HCT116 (cell line): ENCODE measurements at regions not wholly inside any gene's neighbourhood (a gene's known extent, or its start where the extent isn't known, plus 50 kb on each side); places are given as distances from the start of the nearest gene placed in this dataset.

ENCODE experiments used
- ATAC-seq: fragments of 200-7000 bp; cut with Tn5 transposase; 2 replicates; pipeline ENCODE4 v1.9.1; 2020; ENCODE audit warnings: mild to moderate bottlenecking, moderate library complexity
- BruUV-seq: library from RNA; stranded (reverse); fragments of 400-500 nt; replicated peaks from 2 replicates; lab custom pipeline; 2021; lab: Mats Ljungman, UMichigan
- CTCF ChIA-PET: fragments of 300-600 bp; sonication (Branson Sonifier 250); formaldehyde crosslinking; loops from one replicate; lab custom pipeline; 2021; ENCODE audit warnings: antibody characterized with exemption; lab: Charles Lee
- POLR2A ChIA-PET: fragments of 300-600, 350-600 bp; sonication (Branson Sonifier 250); formaldehyde crosslinking; loops from one replicate; lab custom pipeline; 2021; ENCODE audit warnings: antibody characterized with exemption; lab: Charles Lee
- RAD21 ChIA-PET, 2 experiments: fragments of 300-600 bp; sonication (Branson Sonifier 250); formaldehyde crosslinking; loops; one replicate each; lab custom pipeline; 2023; ENCODE audit warnings: low total read pairs in 2 of 2; ENCODE audit not compliant: uncharacterized antibody in 2 of 2, unreplicated experiment in 2 of 2, low non-redundant PET in 1 of 2; lab: Charles Lee
- DNase-seq: peaks from one replicate; pipeline ENCODE4 v3.0.0-alpha.2; 2010; ENCODE audit warnings: low read depth, low spot score
- H2AFZ ChIP-seq: fragments of 200-600 bp; shearing (Covaris generic), sonication (generic); 2 replicates; pipeline ENCODE4 v1.6.1; 2017; ENCODE audit warnings: low read depth, mixed run types, mixed read lengths, antibody characterized with exemption, low read length; ENCODE audit not compliant: poor library complexity, severe bottlenecking
- H3K27ac ChIP-seq: 2 replicates; pipeline ENCODE4 v1.5.1; 2012; ENCODE audit warnings: low read depth, low read length
- H3K27me3 ChIP-seq: fragments of 200-600 bp; sonication (generic); 2 replicates; pipeline ENCODE4 v1.6.1; 2016; ENCODE audit warnings: mixed run types, low read length, mixed read lengths; ENCODE audit not compliant: insufficient read depth
- H3K36me3 ChIP-seq, 2 experiments: fragments of 200-500 bp in 1 of 2; fragments of 200-600 bp in 1 of 2; sonication (Bioruptor generic) in 1 of 2; sonication (generic) in 1 of 2; 2 replicates each; pipeline versions ENCODE4 v1.5.1 to v1.6.1; 2014 to 2016; ENCODE audit warnings: low read length in 2 of 2, inconsistent platforms in 1 of 2, mixed read lengths in 1 of 2, mixed run types in 1 of 2; ENCODE audit not compliant: insufficient read depth in 2 of 2, control insufficient read depth in 1 of 2
- H3K4me1 ChIP-seq, 2 experiments: fragments of 200-600 bp in 1 of 2; sonication (generic) in 1 of 2; 2 replicates each; pipeline versions ENCODE4 v1.5.1 to v1.6.1; 2012 to 2017; ENCODE audit warnings: low read length in 2 of 2, inconsistent platforms in 1 of 2, mild to moderate bottlenecking in 1 of 2, mixed read lengths in 1 of 2, mixed run types in 1 of 2, moderate library complexity in 1 of 2; ENCODE audit not compliant: insufficient read depth in 2 of 2, control insufficient read depth in 1 of 2
- H3K4me2 ChIP-seq: fragments of 200-600 bp; sonication (generic); 2 replicates; pipeline ENCODE4 v1.6.1; 2017; ENCODE audit warnings: mixed run types, low read length, mixed read lengths
- H3K4me3 ChIP-seq, 2 experiments: fragments of 200-600 bp in 1 of 2; sonication (generic) in 1 of 2; replicated peaks in 1 of 2; 2 replicates each; pipeline ENCODE4 v1.5.1; 2011 to 2016; ENCODE audit warnings: low read length in 2 of 2, control low read depth in 1 of 2, low read depth in 1 of 2, mild to moderate bottlenecking in 1 of 2, mixed read lengths in 1 of 2, mixed run types in 1 of 2
- H3K79me2 ChIP-seq: fragments of 200-600 bp; sonication (generic); 2 replicates; pipeline ENCODE4 v1.6.1; 2017; ENCODE audit warnings: mild to moderate bottlenecking, mixed run types, low read length, moderate library complexity, mixed read lengths; ENCODE audit not compliant: insufficient read depth
- H3K9ac ChIP-seq: fragments of 200-600 bp; sonication (generic); 2 replicates; pipeline ENCODE4 v1.6.1; 2016; ENCODE audit warnings: low read length, mixed read lengths
- H3K9me2 ChIP-seq: fragments of 200-600 bp; sonication (generic), shearing (Covaris generic); 2 replicates; pipeline ENCODE4 v1.6.1; 2017; ENCODE audit warnings: mixed run types, mild to moderate bottlenecking, moderate library complexity; ENCODE audit not compliant: insufficient read depth
- H3K9me3 ChIP-seq, 2 experiments: fragments of 200-500 bp in 1 of 2; fragments of 200-600 bp in 1 of 2; sonication (Bioruptor generic) in 1 of 2; sonication (generic) in 1 of 2; 2 replicates each; pipeline ENCODE4 v1.6.1; 2014 to 2017; ENCODE audit warnings: low read length in 2 of 2, mixed read lengths in 2 of 2, inconsistent platforms in 1 of 2, low read depth in 1 of 2, mild to moderate bottlenecking in 1 of 2, mixed run types in 1 of 2, moderate library complexity in 1 of 2; ENCODE audit not compliant: control insufficient read depth in 1 of 2, insufficient read depth in 1 of 2
- H4K20me1 ChIP-seq: fragments of 200-600 bp; sonication (generic), shearing (Covaris generic); 2 replicates; pipeline ENCODE4 v1.6.1; 2017; ENCODE audit warnings: mixed run types, mild to moderate bottlenecking, moderate library complexity; ENCODE audit not compliant: insufficient read depth
- CEBPB ChIP-seq: IDR thresholded peaks from 2 replicates; pipeline ENCODE4 v1.6.1; 2012; ENCODE audit warnings: low read depth
- EGR1 ChIP-seq: IDR thresholded peaks from 2 replicates; pipeline ENCODE4 v1.6.1; 2012; ENCODE audit warnings: low read depth
- ELF1 ChIP-seq: IDR thresholded peaks from 2 replicates; pipeline ENCODE4 v1.6.1; 2012; ENCODE audit warnings: low read depth, borderline replicate concordance
- EZH2phosphoT487 ChIP-seq: fragments of 200-600 bp; IDR thresholded peaks from 2 replicates; pipeline ENCODE4 v1.6.1; 2018; ENCODE audit warnings: antibody characterized with exemption, borderline replicate concordance
- FOSL1 ChIP-seq: IDR thresholded peaks from 2 replicates; pipeline ENCODE4 v1.6.1; 2012; ENCODE audit warnings: low read depth
- JUND ChIP-seq: IDR thresholded peaks from 2 replicates; pipeline ENCODE4 v1.6.1; 2012
- POLR2A ChIP-seq: IDR thresholded peaks from 2 replicates; pipeline ENCODE4 v1.7.0; 2011; ENCODE audit warnings: borderline replicate concordance; ENCODE audit not compliant: insufficient read depth, insufficient read length; ENCODE audit errors: extremely low read depth
- POLR2AphosphoS5 ChIP-seq: IDR thresholded peaks from 2 replicates; pipeline ENCODE4 v1.6.1; 2011; ENCODE audit warnings: mild to moderate bottlenecking, low read depth, low read length, moderate library complexity
- RAD21 ChIP-seq: IDR thresholded peaks from 2 replicates; pipeline ENCODE4 v1.6.1; 2012; ENCODE audit warnings: low read depth, mild to moderate bottlenecking
- SIN3A ChIP-seq: IDR thresholded peaks from 2 replicates; pipeline ENCODE4 v1.6.1; 2012; ENCODE audit warnings: low read depth
- SP1 ChIP-seq: IDR thresholded peaks from 2 replicates; pipeline ENCODE4 v1.6.1; 2012; ENCODE audit warnings: low read depth
- TCF7L2 ChIP-seq: IDR thresholded peaks from 2 replicates; pipeline ENCODE4 v1.7.0; 2011; ENCODE audit warnings: borderline replicate concordance, inconsistent platforms; ENCODE audit not compliant: insufficient read depth, insufficient read length; ENCODE audit errors: extremely low read depth
- YY1 ChIP-seq: IDR thresholded peaks from 2 replicates; pipeline ENCODE4 v1.6.1; 2011; ENCODE audit warnings: low read length, low read depth, moderate library complexity, mild to moderate bottlenecking; ENCODE audit not compliant: insufficient replicate concordance; ENCODE audit errors: extremely low read depth
- ZFX ChIP-seq: fragments of 450-650 bp; IDR thresholded peaks from 2 replicates; pipeline ENCODE4 v1.6.1; 2017
- ZNF274 ChIP-seq: fragments of 200-500 bp; sonication (Bioruptor generic); IDR thresholded peaks from 2 replicates; pipeline ENCODE4 v1.6.1; 2014; ENCODE audit warnings: mild to moderate bottlenecking, low read depth, low read length, inconsistent platforms
- intact Hi-C: fragments of 100-400 bp; cut with micrococcal nuclease; formaldehyde crosslinking; loops from 2 replicates; pipeline ENCODE4 v1.10.0; 2022
- TF ChIP-seq, protein P1 (sequence below): IDR thresholded peaks from 2 replicates; pipeline ENCODE4 v1.6.1; 2012
- TF ChIP-seq, protein P2 (sequence below), 3 experiments: fragments of 200-600 bp in 1 of 3; sonication (generic) in 1 of 3; IDR thresholded peaks in 2 of 3; conservative IDR thresholded peaks in 1 of 3; 2 replicates each; pipeline ENCODE4 v1.5.1; 2012 to 2017; ENCODE audit warnings: low read depth in 2 of 3, low read length in 2 of 3, antibody characterized with exemption in 1 of 3, borderline replicate concordance in 1 of 3, control low read depth in 1 of 3, mild to moderate bottlenecking in 1 of 3, mixed read lengths in 1 of 3, mixed run types in 1 of 3, moderate library complexity in 1 of 3; ENCODE audit not compliant: insufficient read depth in 1 of 3
- TF ChIP-seq, protein P3 (sequence below): IDR thresholded peaks from 2 replicates; pipeline ENCODE4 v1.6.1; 2012; ENCODE audit warnings: low read depth
- TF ChIP-seq, protein P4 (sequence below): IDR thresholded peaks from 2 replicates; pipeline ENCODE4 v1.6.1; 2012
- TF ChIP-seq, protein P5 (sequence below): IDR thresholded peaks from 2 replicates; pipeline ENCODE4 v1.6.1; 2011; ENCODE audit warnings: mild to moderate bottlenecking, low read length, moderate library complexity; ENCODE audit not compliant: insufficient replicate concordance; ENCODE audit errors: extremely low read depth

DNA sequence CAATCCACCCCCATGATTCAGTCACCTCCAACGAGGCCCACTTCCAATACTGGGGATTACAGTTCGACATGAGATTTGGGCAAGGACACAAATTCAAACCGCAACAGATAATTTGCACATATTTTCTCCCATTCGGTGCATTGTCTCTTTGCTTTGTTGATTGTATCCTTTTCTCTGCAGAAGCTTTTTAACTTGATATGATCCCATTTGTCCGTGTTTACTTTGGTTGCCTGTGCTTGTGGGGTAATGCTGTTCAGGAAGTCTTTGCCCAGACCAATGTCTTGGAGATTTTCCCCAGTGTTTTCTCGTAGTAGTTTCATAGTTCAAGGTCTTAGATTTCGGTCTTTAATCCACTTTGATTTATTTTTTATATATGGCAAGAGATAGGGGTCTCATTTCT is 330.8 kb upstream of the SPRY2 start:
- ChIA-PET CTCF (no interaction called here), POLR2A (no interaction called here), RAD21 (no interaction called here)
- Histone ChIP-seq H3K9me3 (peaks cover 0 to 6% of the 10 kb centered on the region in 2 experiments; a peak in 1 of 4 replicates), H3K4me1 (no peaks in the 10 kb centered on the region), H3K27me3 (no peaks in the 10 kb centered on the region), H3K9me2 (no peaks in the 10 kb centered on the region), H3K4me2 (no peak overlapping the region), H3K27ac (no peak overlapping the region), H2AFZ (no peak overlapping the region), H3K36me3 (no peaks in the 10 kb centered on the region), H3K79me2 (no peaks in the 10 kb centered on the region), H3K4me3 (no peak overlapping the region), H4K20me1 (no peaks in the 10 kb centered on the region), H3K9ac (no peak overlapping the region)
- DNase-seq (no peak), ATAC-seq (no peak)
- BruUV-seq, result no TSS peak
- intact Hi-C loops, result no loop called here
- TF ChIP-seq CEBPB, result no peak
- TF ChIP-seq, protein P1, sequence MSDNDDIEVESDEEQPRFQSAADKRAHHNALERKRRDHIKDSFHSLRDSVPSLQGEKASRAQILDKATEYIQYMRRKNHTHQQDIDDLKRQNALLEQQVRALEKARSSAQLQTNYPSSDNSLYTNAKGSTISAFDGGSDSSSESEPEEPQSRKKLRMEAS, result no peak
- TF ChIP-seq, protein P2, sequence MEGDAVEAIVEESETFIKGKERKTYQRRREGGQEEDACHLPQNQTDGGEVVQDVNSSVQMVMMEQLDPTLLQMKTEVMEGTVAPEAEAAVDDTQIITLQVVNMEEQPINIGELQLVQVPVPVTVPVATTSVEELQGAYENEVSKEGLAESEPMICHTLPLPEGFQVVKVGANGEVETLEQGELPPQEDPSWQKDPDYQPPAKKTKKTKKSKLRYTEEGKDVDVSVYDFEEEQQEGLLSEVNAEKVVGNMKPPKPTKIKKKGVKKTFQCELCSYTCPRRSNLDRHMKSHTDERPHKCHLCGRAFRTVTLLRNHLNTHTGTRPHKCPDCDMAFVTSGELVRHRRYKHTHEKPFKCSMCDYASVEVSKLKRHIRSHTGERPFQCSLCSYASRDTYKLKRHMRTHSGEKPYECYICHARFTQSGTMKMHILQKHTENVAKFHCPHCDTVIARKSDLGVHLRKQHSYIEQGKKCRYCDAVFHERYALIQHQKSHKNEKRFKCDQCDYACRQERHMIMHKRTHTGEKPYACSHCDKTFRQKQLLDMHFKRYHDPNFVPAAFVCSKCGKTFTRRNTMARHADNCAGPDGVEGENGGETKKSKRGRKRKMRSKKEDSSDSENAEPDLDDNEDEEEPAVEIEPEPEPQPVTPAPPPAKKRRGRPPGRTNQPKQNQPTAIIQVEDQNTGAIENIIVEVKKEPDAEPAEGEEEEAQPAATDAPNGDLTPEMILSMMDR (IDR thresholded peaks at IDR 0.05 in 2 of 3, conservative IDR thresholded peaks at IDR 0.05 in 1 of 3; ENCODE audit: borderline replicate concordance in 1 of 3, insufficient read depth in 1 of 3, low read depth in 2 of 3, low read length in 2 of 3), result no peak
- no peak for TF ChIP-seq EGR1
- no peak for TF ChIP-seq SIN3A
- TF ChIP-seq RAD21, result no peak
- no peak for TF ChIP-seq ELF1
- no peak for TF ChIP-seq POLR2A
- no peak for TF ChIP-seq TCF7L2
- no peak for TF ChIP-seq ZNF274
- TF ChIP-seq, protein P3, sequence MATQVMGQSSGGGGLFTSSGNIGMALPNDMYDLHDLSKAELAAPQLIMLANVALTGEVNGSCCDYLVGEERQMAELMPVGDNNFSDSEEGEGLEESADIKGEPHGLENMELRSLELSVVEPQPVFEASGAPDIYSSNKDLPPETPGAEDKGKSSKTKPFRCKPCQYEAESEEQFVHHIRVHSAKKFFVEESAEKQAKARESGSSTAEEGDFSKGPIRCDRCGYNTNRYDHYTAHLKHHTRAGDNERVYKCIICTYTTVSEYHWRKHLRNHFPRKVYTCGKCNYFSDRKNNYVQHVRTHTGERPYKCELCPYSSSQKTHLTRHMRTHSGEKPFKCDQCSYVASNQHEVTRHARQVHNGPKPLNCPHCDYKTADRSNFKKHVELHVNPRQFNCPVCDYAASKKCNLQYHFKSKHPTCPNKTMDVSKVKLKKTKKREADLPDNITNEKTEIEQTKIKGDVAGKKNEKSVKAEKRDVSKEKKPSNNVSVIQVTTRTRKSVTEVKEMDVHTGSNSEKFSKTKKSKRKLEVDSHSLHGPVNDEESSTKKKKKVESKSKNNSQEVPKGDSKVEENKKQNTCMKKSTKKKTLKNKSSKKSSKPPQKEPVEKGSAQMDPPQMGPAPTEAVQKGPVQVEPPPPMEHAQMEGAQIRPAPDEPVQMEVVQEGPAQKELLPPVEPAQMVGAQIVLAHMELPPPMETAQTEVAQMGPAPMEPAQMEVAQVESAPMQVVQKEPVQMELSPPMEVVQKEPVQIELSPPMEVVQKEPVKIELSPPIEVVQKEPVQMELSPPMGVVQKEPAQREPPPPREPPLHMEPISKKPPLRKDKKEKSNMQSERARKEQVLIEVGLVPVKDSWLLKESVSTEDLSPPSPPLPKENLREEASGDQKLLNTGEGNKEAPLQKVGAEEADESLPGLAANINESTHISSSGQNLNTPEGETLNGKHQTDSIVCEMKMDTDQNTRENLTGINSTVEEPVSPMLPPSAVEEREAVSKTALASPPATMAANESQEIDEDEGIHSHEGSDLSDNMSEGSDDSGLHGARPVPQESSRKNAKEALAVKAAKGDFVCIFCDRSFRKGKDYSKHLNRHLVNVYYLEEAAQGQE, result no peak
- TF ChIP-seq, protein P4, sequence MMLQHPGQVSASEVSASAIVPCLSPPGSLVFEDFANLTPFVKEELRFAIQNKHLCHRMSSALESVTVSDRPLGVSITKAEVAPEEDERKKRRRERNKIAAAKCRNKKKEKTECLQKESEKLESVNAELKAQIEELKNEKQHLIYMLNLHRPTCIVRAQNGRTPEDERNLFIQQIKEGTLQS, result no peak
- TF ChIP-seq, protein P5, sequence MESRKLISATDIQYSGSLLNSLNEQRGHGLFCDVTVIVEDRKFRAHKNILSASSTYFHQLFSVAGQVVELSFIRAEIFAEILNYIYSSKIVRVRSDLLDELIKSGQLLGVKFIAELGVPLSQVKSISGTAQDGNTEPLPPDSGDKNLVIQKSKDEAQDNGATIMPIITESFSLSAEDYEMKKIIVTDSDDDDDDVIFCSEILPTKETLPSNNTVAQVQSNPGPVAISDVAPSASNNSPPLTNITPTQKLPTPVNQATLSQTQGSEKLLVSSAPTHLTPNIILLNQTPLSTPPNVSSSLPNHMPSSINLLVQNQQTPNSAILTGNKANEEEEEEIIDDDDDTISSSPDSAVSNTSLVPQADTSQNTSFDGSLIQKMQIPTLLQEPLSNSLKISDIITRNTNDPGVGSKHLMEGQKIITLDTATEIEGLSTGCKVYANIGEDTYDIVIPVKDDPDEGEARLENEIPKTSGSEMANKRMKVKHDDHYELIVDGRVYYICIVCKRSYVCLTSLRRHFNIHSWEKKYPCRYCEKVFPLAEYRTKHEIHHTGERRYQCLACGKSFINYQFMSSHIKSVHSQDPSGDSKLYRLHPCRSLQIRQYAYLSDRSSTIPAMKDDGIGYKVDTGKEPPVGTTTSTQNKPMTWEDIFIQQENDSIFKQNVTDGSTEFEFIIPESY, result no peak
- TF ChIP-seq POLR2AphosphoS5, result no peak
- no peak for TF ChIP-seq JUND
- no peak for TF ChIP-seq FOSL1
- TF ChIP-seq SP1, result no peak
- TF ChIP-seq YY1, result no peak
- no peak for TF ChIP-seq ZFX
- TF ChIP-seq EZH2phosphoT487, result no peak
